ENCODE measurements at regions not wholly inside any gene's neighbourhood (a gene's known extent, or its start where the extent isn't known, plus 50 kb on each side); places are given as distances from the start of the nearest gene placed in this dataset.

GRCh38 chr13:89554801-89555200, 1792.7 kb upstream of the MIR17HG start:
- TF ChIP-seq GATA3 (IDR thresholded peaks at IDR 0.05; ENCODE audit: low read depth, low read length) (no peak), GATA2 (IDR thresholded peaks at IDR 0.05; ENCODE audit: low read depth, low read length) (no peak)

All from SH-SY5Y (cell line).